ENCODE measurements at regions not wholly inside any gene's neighbourhood (a gene's known extent, or its start where the extent isn't known, plus 50 kb on each side); places are given as distances from the start of the nearest gene placed in this dataset.

DNA sequence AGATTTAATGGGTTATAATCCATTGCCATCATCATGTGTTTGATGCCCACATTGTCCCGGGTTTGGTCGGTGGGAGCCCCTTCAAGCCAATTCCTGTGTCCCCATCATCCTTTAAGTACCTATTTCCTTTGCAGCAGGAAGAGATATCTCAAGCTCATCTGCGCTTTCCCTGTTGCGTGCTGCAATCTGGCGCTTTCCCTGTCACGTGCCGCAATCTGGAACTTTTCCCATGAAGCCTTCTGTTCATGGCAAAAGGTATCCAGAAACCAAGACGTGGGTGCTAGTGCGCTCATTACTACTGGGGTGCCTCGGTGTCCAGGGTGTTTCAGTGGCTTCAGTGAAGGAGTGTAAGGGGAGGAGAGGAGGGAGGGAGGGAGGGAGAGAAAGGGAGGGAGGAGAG, 174.6 kb upstream of the ZNF469 start:
- TF ChIP-seq RAD21 (conservative IDR thresholded peaks at IDR 0.05 in 1 of 2, IDR thresholded peaks at IDR 0.05 in 1 of 2) (no peak), JUN (IDR thresholded peaks at IDR 0.05) (no peak)
